ENCODE measurements at regions not wholly inside any gene's neighbourhood (a gene's known extent, or its start where the extent isn't known, plus 50 kb on each side); places are given as distances from the start of the nearest gene placed in this dataset.

- TF ChIP-seq POLR2AphosphoS5 (IDR thresholded peaks at IDR 0.05; ENCODE audit: low read depth, low read length) (no peak), TAF1 (IDR thresholded peaks at IDR 0.05; ENCODE audit: low read depth, low read length) (no peak), POLR2A (IDR thresholded peaks at IDR 0.05; ENCODE audit: low read depth, low read length) (no peak), SPI1 (IDR thresholded peaks at IDR 0.05; ENCODE audit: low read depth, low read length) (no peak), POU2F2 (IDR thresholded peaks at IDR 0.05; ENCODE audit: low read depth, low read length) (no peak)
Measured at GRCh38 chr5:173823721-173824567, 64.2 kb upstream of the CPEB4 start.

Data from GM12891 (cell line).